ENCODE measurements at regions not wholly inside any gene's neighbourhood (a gene's known extent, or its start where the extent isn't known, plus 50 kb on each side); places are given as distances from the start of the nearest gene placed in this dataset.

DNA sequence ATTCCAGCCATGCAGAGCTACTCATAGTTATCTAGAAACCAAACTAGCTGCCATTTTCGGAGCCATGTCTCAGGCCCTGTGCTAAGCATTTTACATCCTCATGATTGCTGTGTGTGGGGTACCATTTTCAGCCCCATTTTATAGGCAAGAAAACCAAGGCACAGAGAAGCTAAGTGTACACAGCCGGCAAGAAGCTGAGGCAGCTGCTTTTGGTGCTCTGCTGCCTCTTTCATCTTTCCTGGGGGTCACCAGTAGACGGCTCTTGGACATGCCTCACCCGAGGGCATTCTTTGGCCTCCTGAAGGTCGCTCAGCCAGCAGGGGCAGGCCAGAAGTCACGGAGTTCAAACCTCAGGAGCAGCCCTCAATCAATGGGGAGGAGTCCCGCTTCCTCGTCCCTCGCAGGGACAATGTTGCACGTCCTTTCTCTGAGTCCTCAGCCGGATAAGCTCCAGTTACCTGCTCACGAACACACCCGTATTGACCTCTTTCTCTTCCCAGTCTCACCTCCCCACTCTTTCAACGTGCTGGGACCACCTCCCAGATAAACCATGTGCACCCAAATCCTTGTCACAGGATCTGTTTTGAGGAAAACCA, 82.6 kb upstream of the BLCAP start:
- TF ChIP-seq SP1 (IDR thresholded peaks at IDR 0.05) (no peak), HNF4G (IDR thresholded peaks at IDR 0.05) (no peak), GABPA (IDR thresholded peaks at IDR 0.05 in 1 of 2, conservative IDR thresholded peaks at IDR 0.05 in 1 of 2) (no peak), HNF4A (conservative IDR thresholded peaks at IDR 0.05) (no peak), RAD21 (IDR thresholded peaks at IDR 0.05) (no peak), RXRA (IDR thresholded peaks at IDR 0.05) (no peak), JUND (IDR thresholded peaks at IDR 0.05) (no peak)
- TF ChIP-seq, protein P1, sequence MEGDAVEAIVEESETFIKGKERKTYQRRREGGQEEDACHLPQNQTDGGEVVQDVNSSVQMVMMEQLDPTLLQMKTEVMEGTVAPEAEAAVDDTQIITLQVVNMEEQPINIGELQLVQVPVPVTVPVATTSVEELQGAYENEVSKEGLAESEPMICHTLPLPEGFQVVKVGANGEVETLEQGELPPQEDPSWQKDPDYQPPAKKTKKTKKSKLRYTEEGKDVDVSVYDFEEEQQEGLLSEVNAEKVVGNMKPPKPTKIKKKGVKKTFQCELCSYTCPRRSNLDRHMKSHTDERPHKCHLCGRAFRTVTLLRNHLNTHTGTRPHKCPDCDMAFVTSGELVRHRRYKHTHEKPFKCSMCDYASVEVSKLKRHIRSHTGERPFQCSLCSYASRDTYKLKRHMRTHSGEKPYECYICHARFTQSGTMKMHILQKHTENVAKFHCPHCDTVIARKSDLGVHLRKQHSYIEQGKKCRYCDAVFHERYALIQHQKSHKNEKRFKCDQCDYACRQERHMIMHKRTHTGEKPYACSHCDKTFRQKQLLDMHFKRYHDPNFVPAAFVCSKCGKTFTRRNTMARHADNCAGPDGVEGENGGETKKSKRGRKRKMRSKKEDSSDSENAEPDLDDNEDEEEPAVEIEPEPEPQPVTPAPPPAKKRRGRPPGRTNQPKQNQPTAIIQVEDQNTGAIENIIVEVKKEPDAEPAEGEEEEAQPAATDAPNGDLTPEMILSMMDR (IDR thresholded peaks at IDR 0.05; ENCODE audit: low read depth, low read length, missing input control): no peak
- TF ChIP-seq, protein P2, sequence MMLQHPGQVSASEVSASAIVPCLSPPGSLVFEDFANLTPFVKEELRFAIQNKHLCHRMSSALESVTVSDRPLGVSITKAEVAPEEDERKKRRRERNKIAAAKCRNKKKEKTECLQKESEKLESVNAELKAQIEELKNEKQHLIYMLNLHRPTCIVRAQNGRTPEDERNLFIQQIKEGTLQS (IDR thresholded peaks at IDR 0.05): no peak
- TF ChIP-seq, protein P3, sequence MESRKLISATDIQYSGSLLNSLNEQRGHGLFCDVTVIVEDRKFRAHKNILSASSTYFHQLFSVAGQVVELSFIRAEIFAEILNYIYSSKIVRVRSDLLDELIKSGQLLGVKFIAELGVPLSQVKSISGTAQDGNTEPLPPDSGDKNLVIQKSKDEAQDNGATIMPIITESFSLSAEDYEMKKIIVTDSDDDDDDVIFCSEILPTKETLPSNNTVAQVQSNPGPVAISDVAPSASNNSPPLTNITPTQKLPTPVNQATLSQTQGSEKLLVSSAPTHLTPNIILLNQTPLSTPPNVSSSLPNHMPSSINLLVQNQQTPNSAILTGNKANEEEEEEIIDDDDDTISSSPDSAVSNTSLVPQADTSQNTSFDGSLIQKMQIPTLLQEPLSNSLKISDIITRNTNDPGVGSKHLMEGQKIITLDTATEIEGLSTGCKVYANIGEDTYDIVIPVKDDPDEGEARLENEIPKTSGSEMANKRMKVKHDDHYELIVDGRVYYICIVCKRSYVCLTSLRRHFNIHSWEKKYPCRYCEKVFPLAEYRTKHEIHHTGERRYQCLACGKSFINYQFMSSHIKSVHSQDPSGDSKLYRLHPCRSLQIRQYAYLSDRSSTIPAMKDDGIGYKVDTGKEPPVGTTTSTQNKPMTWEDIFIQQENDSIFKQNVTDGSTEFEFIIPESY (IDR thresholded peaks at IDR 0.05): no peak

Data from liver (tissue), 3 donors.